Fibroblast of gingiva (primary cell): ENCODE measurements at regions not wholly inside any gene's neighbourhood (a gene's known extent, or its start where the extent isn't known, plus 50 kb on each side); places are given as distances from the start of the nearest gene placed in this dataset.

Experiments
- DNase-seq: peaks from one replicate; pipeline ENCODE4 v3.0.0-alpha.2; 2011; ENCODE audit warnings: low read depth

- DNase-seq: no peak
Observed at GRCh38 chr2:56709181-56709580, 525.4 kb downstream of the CCDC85A start.

- DNase-seq: peak; percentile 46
Observed at GRCh38 chr2:56713161-56713676, 529.4 kb downstream of the CCDC85A start.

- no peak for DNase-seq
Observed at GRCh38 chr2:56713978-56714377, 530.2 kb downstream of the CCDC85A start.

- no peak for DNase-seq
Observed at GRCh38 chr2:56714400-56714799, 530.6 kb downstream of the CCDC85A start.

GRCh38 chr2:56715683-56716082 is 531.9 kb downstream of the CCDC85A start:
- DNase-seq: no peak

GRCh38 chr2:56718413-56718812 is 534.6 kb downstream of the CCDC85A start:
- no peak for DNase-seq

- DNase-seq: no peak
Observed at GRCh38 chr2:56729212-56729611, 545.4 kb downstream of the CCDC85A start.

GRCh38 chr2:56732946-56733345 is 549.2 kb downstream of the CCDC85A start:
- DNase-seq: no peak

GRCh38 chr2:56739413-56739812 is 555.6 kb downstream of the CCDC85A start:
- DNase-seq: no peak

- DNase-seq: peak; percentile 88
Observed at GRCh38 chr2:56741601-56742102, 557.9 kb downstream of the CCDC85A start.

GRCh38 chr2:56743807-56744206 is 560.0 kb downstream of the CCDC85A start:
- DNase-seq: no peak

GRCh38 chr2:56749152-56749752 is 565.5 kb downstream of the CCDC85A start:
- DNase-seq: peak; percentile 25

- no peak for DNase-seq
Observed at GRCh38 chr2:56753182-56753581, 569.4 kb downstream of the CCDC85A start.

- DNase-seq: no peak
Observed at GRCh38 chr2:56754066-56754615, 570.4 kb downstream of the CCDC85A start.

- no peak for DNase-seq
Observed at GRCh38 chr2:56754627-56755026, 570.8 kb downstream of the CCDC85A start.

- DNase-seq: no peak
Observed at GRCh38 chr2:56757884-56758545, 574.2 kb downstream of the CCDC85A start.

GRCh38 chr2:56763683-56764082 is 579.9 kb downstream of the CCDC85A start:
- no peak for DNase-seq

GRCh38 chr2:56768973-56769372 is 585.2 kb downstream of the CCDC85A start:
- no peak for DNase-seq

GRCh38 chr2:56770490-56770889 is 586.7 kb downstream of the CCDC85A start:
- DNase-seq: no peak

GRCh38 chr2:56784046-56784445 is 600.3 kb downstream of the CCDC85A start:
- DNase-seq: no peak

GRCh38 chr2:56801214-56801613 is 617.4 kb downstream of the CCDC85A start:
- DNase-seq: no peak

GRCh38 chr2:56801770-56802169 is 618.0 kb downstream of the CCDC85A start:
- DNase-seq: peak; percentile 64

- DNase-seq: no peak
Observed at GRCh38 chr2:56803596-56803995, 619.8 kb downstream of the CCDC85A start.
